GM21717 (cell line): ENCODE measurements at regions not wholly inside any gene's neighbourhood (a gene's known extent, or its start where the extent isn't known, plus 50 kb on each side); places are given as distances from the start of the nearest gene placed in this dataset.

Experiments
- ATAC-seq: cut with Tn5 transposase; IDR thresholded peaks from one replicate; pipeline ENCODE4 v1.9.1; 2021; ENCODE audit warnings: mild to moderate bottlenecking, moderate library complexity; ENCODE audit not compliant: unreplicated experiment

GRCh38 chr7:9958486-9958885 lies 1015.2 kb upstream of the PHF14 start:
- no peak for ATAC-seq

- no peak for ATAC-seq
Observed at GRCh38 chr7:9960460-9960859, 1013.2 kb upstream of the PHF14 start.

- no peak for ATAC-seq
Observed at GRCh38 chr7:9961161-9961922, 1012.3 kb upstream of the PHF14 start.

- no peak for ATAC-seq
Observed at GRCh38 chr7:9962742-9963141, 1010.9 kb upstream of the PHF14 start.

- no peak for ATAC-seq
Observed at GRCh38 chr7:9978106-9979064, 995.3 kb upstream of the PHF14 start.

GRCh38 chr7:9981742-9982349 lies 991.8 kb upstream of the PHF14 start:
- ATAC-seq = no peak

GRCh38 chr7:9983048-9983447 lies 990.6 kb upstream of the PHF14 start:
- ATAC-seq = no peak

- no peak for ATAC-seq
Observed at GRCh38 chr7:10015687-10016086, 958.0 kb upstream of the PHF14 start.

GRCh38 chr7:10022480-10022879 lies 951.2 kb upstream of the PHF14 start:
- ATAC-seq = no peak

- no peak for ATAC-seq
Observed at GRCh38 chr7:10022957-10023356, 950.7 kb upstream of the PHF14 start.

GRCh38 chr7:10034843-10035556 lies 938.7 kb upstream of the PHF14 start:
- ATAC-seq = no peak

- no peak for ATAC-seq
Observed at GRCh38 chr7:10036693-10037092, 937.0 kb upstream of the PHF14 start.

- no peak for ATAC-seq
Observed at GRCh38 chr7:10038351-10038750, 935.3 kb upstream of the PHF14 start.

GRCh38 chr7:10040674-10041073 lies 933.0 kb upstream of the PHF14 start:
- no peak for ATAC-seq

- no peak for ATAC-seq
Observed at GRCh38 chr7:10070899-10071298, 902.8 kb upstream of the PHF14 start.

GRCh38 chr7:10075866-10076265 lies 897.8 kb upstream of the PHF14 start:
- no peak for ATAC-seq

GRCh38 chr7:10076660-10077300 lies 896.9 kb upstream of the PHF14 start:
- no peak for ATAC-seq

GRCh38 chr7:10079572-10079971 lies 894.1 kb upstream of the PHF14 start:
- ATAC-seq = no peak

- no peak for ATAC-seq
Observed at GRCh38 chr7:10082896-10083295, 890.8 kb upstream of the PHF14 start.

- ATAC-seq = no peak
Observed at GRCh38 chr7:10083766-10084165, 889.9 kb upstream of the PHF14 start.
